CD4-positive, alpha-beta T cell treated with Interleukin-15 for 4 hours (primary cell): ENCODE measurements at regions not wholly inside any gene's neighbourhood (a gene's known extent, or its start where the extent isn't known, plus 50 kb on each side); places are given as distances from the start of the nearest gene placed in this dataset.

Experiments used
- DNase-seq: peaks from one replicate; pipeline ENCODE4 v3.0.0-alpha.2; 2020; ENCODE audit warnings: low spot score

DNA sequence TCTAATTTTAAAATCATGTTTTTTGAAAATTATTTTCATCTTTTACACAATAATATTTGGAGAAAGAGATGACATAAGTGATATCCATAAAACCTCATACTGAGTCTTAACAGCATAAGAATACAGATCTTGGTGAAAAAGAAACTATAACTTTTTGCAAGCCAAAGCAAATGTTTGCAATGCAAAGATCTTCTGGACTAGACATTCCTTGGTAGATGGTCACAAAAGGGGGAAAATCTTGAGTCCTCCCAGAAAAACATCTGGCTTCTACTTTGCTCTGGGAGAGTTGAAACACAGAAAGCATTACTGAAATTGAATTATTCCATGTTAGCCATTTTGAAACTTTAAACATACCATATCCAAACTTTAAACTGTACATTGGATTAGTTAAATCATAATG lies 308.2 kb downstream of the ANXA1 start:
- no peak for DNase-seq

- no peak for DNase-seq
Measured at GRCh38 chr9:73468716-73469115, 317.1 kb downstream of the ANXA1 start.

GRCh38 chr9:73470766-73471165 lies 319.1 kb downstream of the ANXA1 start:
- no peak for DNase-seq

GRCh38 chr9:73474002-73474600 lies 322.4 kb downstream of the ANXA1 start:
- DNase-seq = no peak

GRCh38 chr9:73474625-73475024 lies 323.0 kb downstream of the ANXA1 start:
- DNase-seq = no peak

- no peak for DNase-seq
Measured at GRCh38 chr9:73494894-73495293, 343.2 kb downstream of the ANXA1 start.

- no peak for DNase-seq
Measured at GRCh38 chr9:73497796-73498195, 346.1 kb downstream of the ANXA1 start.

DNA sequence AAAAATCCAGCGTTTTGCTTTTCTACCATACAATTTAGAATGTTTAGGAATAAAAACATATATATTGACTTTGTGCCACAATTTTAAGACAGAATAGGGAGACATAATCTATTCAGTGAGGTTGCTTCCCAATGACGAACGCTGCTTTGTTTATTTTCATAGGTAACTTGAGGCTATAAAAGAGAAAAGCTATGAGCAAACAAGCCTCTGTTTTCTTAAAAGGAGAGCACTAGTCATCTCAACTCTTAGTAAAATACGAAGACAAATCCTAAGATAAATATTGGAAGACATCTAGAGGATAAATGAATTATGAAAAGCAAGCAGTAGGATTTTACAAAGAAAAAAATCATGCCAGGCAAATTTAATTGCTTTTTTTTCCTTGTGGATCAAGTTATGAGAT lies 363.6 kb downstream of the ANXA1 start:
- no peak for DNase-seq

GRCh38 chr9:73523391-73523790 lies 371.7 kb downstream of the ANXA1 start:
- DNase-seq = no peak

- no peak for DNase-seq
Measured at GRCh38 chr9:73525350-73525749, 373.7 kb downstream of the ANXA1 start.

- no peak for DNase-seq
Measured at GRCh38 chr9:73527521-73527920, 375.9 kb downstream of the ANXA1 start.

DNA sequence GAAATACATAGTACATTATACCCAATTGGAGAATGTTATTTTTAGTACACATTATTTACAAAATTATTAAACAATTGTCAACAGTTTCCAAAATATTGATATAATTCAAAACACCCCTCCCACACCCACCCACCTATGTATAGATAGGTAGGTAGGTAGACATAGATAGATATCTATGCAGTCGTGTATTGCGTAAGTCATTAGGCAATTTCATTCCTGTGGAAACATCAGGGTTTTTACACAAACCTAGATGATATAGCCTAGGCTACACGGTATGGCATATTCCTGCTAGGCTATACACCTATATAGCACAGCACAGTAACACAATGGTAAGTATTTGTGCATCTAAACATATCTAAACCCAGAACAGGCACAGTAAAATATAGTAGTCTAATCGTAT lies 377.3 kb downstream of the ANXA1 start:
- DNase-seq = no peak

GRCh38 chr9:73529666-73530065 lies 378.0 kb downstream of the ANXA1 start:
- DNase-seq = no peak

- no peak for DNase-seq
Measured at GRCh38 chr9:73531051-73531532, 379.4 kb downstream of the ANXA1 start.

- DNase-seq = no peak
Measured at GRCh38 chr9:73531658-73532057, 380.0 kb downstream of the ANXA1 start.

- no peak for DNase-seq
Measured at GRCh38 chr9:73532985-73533384, 381.3 kb downstream of the ANXA1 start.

DNA sequence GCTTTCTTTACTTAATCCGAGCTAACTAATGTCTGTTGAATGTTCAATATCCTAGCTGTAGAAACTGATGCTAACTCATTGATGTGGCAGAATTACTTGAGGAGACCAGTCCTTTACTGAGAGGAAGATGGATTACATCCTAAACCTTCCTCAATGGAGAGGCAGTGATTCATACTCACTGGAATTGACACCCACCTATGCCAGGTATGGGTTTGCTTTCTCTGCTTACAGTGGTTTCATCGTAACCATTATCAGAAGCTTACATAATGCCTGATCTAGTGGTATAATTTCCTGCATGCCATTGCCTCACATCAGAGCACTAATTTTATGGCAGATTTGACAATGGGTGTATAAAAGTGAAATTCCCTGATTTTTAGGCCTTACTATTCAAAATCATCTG lies 384.7 kb downstream of the ANXA1 start:
- DNase-seq = no peak

DNA sequence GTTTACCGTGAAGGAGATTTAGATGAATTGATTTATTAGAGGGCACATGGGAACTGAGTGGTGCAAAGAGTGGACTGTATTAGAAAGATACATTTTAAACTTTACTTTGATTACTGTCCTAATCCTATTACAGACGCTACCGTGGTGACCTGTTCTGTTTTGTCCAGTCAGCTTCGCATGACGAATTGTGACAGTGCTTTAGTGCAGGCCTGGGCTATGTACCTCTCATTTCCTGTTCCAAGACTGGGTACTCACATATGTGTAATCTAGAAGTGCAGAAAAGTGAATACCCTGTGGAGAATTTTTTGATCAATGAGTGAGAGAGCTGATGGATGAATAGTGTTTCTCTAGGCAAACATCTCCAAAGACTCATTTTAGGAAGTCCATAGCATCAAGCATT lies 385.9 kb downstream of the ANXA1 start:
- DNase-seq = no peak

GRCh38 chr9:73539881-73540390 lies 388.3 kb downstream of the ANXA1 start:
- DNase-seq = no peak

- no peak for DNase-seq
Measured at GRCh38 chr9:73541923-73542322, 390.3 kb downstream of the ANXA1 start.

GRCh38 chr9:73543727-73544126 lies 392.1 kb downstream of the ANXA1 start:
- no peak for DNase-seq

DNA sequence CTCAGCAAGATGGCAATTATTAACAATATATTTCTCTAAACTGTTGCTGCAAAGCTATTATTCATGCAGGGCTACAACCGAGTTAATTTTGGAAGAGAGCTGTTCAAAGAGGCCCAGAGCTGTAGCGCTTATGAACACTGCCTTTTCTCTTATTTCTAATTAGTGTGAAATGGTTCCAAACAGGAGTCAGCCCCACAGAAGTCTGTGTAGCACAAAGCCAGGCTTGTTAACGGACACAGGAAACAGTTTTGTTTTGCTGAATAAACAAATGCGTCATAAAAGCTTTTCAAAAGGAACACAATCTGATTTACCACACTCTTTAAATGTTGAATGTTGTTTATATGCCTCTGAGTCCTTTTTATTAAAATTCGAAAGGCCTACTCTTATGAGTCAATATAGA lies 396.5 kb downstream of the ANXA1 start:
- no peak for DNase-seq

- no peak for DNase-seq
Measured at GRCh38 chr9:73549991-73550390, 398.3 kb downstream of the ANXA1 start.

DNA sequence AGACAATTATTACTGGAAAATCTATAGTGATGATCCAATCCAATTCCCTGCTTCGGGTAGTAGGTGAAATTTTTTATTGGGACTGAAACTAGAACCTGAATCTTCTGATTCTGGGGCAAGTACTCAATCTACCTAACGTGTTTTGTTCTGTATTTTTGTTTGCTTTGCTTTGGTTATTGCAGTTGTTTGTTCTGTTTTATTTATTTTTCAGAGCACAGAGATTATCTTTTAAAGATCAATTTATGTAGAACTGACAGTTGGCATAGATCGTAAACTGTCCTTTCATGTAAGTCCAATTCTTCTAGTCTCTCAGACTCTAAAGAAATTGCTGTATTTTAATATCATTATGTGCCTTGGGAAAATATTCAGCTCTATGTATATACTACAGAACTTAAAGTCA lies 401.6 kb downstream of the ANXA1 start:
- no peak for DNase-seq
